Coronary artery (tissue), 2 donors: ENCODE measurements at regions not wholly inside any gene's neighbourhood (a gene's known extent, or its start where the extent isn't known, plus 50 kb on each side); places are given as distances from the start of the nearest gene placed in this dataset.

Experiments used
- DNase-seq: peaks from one replicate; pipeline ENCODE4 v3.0.0-alpha.2; 2017; ENCODE audit warnings: low spot score
- H3K27ac ChIP-seq, 2 donors: fragments of 200-600 bp; sonication (generic); one replicate each; pipeline ENCODE4 v1.5.1; 2016 to 2019
- H3K4me3 ChIP-seq: fragments of 200-600 bp; sonication (generic); 2 replicates; pipeline ENCODE4 v1.5.1; 2016; ENCODE audit warnings: mild to moderate bottlenecking, moderate library complexity
- TF ChIP-seq, protein P1 (sequence below): fragments of 200-600 bp; sonication (generic); IDR thresholded peaks from one replicate; pipeline ENCODE4 v1.5.1; 2019; ENCODE audit warnings: antibody characterized with exemption

DNA sequence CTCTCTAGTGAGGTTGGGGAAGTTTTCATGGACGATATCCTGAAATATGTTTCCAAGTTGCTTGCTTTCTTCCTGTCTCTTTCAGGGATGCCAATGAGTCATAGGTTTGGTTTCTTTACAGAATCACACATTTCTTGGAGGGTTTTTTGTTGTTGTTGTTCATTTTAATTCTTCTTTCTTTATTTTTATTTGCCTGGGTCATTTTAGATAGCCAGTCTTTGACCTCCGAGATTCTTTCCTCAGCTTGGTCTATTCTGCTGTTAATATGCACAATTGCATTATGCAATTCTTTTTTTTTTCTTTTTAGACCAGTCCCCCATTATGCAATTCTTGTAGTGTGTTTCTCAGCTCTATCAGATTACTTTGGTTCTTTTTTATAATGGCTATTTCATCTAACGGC is 338.9 kb downstream of the AEBP2 start:
- TF ChIP-seq, protein P1, sequence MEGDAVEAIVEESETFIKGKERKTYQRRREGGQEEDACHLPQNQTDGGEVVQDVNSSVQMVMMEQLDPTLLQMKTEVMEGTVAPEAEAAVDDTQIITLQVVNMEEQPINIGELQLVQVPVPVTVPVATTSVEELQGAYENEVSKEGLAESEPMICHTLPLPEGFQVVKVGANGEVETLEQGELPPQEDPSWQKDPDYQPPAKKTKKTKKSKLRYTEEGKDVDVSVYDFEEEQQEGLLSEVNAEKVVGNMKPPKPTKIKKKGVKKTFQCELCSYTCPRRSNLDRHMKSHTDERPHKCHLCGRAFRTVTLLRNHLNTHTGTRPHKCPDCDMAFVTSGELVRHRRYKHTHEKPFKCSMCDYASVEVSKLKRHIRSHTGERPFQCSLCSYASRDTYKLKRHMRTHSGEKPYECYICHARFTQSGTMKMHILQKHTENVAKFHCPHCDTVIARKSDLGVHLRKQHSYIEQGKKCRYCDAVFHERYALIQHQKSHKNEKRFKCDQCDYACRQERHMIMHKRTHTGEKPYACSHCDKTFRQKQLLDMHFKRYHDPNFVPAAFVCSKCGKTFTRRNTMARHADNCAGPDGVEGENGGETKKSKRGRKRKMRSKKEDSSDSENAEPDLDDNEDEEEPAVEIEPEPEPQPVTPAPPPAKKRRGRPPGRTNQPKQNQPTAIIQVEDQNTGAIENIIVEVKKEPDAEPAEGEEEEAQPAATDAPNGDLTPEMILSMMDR, result no peak
- peak overlapping the region; percentile 7 for H3K4me3 ChIP-seq
- no peak for DNase-seq
- H3K27ac ChIP-seq, result peak overlapping the region; percentile 6 to 79

DNA sequence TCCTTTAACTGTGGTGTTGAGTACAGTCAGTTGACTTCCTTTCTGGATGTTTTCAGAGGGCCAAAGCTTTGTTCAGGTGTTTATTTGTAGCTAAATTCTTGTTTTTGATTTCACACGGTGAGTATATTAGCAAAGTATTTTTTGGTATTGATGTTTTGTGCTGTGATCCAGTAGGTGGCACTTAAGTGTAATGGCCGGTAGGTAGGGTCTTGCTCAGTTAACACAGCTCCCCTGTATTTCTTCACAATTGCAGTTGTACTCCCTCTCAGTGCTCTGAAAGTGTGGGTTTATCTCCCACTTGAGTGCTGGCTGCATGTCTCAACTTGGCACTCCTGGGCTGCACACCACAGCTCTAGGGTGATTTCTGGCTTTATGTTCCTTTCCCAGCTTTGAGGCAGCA is 339.5 kb downstream of the AEBP2 start:
- TF ChIP-seq, protein P1, result no peak
- Histone ChIP-seq H3K27ac (peak overlapping the region; percentile 6 to 79), H3K4me3 (no peak overlapping the region)
- DNase-seq, result no peak

DNA sequence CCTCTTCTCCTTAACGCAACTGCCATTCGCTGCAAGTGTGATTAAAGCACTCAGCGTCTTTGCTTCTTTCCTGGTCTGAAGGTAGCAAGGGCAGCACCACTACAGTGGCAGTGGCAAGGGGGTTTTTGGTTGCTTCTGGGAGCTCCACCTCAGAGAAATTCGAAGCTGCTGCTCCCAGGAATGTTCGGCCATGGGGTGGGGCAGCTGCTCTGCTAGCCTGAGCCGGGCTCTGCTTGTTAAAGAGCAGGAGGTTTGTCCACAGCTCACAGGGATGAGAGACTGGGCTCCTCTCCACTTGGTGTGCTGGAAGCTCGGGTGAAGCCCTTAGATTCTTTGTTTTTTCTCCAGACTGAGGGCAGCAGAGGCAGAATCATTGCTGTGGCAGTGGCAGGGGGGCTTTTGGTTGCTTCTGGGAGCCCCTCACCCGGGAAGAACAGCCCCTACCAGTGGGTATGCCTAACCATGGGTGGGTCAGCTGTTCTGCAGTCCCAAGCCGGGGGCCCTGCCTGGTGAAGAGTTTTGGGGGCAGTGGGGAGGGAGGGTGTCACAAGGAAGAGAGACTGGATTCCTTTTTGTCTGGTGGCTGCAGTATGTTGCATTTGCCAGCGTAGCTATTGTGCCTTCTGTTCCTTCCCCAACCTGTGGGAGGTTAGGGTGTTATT is 340.2 kb downstream of the AEBP2 start:
- no peak for DNase-seq
- Histone ChIP-seq H3K27ac (peak overlapping the region; percentile 6 to 79), H3K4me3 (peak overlapping the region; percentile 32)
- TF ChIP-seq, protein P1, result no peak

DNA sequence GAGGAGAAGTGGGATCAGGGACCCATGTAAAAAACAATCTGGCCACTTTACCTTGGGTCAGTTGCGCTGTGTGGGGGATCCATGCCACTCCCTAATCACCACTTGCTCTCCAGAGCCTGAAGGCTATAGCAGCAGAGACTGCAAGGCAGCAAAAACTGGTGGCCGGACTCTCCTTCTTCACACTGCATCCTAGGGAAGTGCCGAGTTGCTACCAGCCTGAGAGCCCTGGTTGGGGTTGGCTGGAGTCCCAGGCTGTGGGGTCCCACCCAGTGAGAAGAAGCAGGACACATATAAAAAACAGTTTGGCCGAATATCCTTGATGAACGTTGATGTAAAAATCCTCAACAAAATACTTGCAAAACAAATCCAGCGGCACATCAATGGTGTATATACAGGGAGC is 341.2 kb downstream of the AEBP2 start:
- TF ChIP-seq, protein P1, result no peak
- no peak for DNase-seq

DNA sequence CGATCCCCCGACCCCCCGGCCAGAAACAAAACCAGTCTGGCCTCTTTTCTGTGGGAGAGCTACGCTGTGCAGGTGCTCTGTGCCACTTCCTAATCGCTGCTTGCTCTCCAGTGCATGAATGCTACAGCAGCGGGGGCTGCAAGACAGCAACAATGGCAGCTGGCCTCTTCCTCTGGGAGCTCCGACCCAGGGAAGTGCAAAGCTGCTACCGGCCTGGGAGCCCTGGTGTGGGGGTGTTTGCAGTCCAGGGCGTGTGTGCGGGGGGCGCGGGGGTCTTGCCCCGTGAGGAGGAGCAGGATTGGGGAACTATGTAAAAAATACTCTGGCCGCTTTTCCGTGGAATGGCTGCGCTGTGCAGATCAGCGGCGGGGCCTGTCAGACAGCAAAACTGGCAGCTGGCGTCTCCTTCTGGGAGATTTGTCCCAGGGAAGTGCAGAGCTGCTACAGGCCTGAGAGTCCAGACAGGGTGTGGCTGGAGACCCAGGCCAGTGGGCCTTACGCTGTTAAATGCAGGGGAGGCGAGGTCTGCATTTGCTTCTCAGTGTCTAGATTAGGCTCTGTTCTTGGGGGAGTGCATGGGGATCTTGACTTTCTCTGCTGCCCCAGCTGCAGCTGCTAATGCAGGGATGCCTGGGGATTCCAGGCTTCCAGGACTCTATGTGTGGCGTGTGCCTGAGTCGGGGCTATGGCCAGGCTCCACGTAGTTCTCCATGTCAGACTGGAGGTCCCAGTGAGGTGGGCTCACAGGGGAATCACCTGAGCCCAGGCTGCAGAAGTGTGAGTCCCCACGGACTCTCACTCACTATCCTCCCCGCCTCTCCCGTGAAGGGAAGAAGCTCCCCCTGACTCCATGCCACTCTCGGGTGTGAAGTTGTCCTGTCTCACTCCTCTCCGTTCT is 344.5 kb downstream of the AEBP2 start:
- TF ChIP-seq, protein P1, result no peak
- DNase-seq, result no peak
- peak overlapping the region in 1 of 2 donors; percentile 32 for H3K27ac ChIP-seq
- H3K4me3 ChIP-seq, result peak overlapping the region; percentile 38

More for the DNA sequence above, 341.2 kb downstream of the AEBP2 start:
- H3K4me3 ChIP-seq, result peak overlapping the region; percentile 32
- peak overlapping the region in 1 of 2 donors; percentile 79 for H3K27ac ChIP-seq

DNA sequence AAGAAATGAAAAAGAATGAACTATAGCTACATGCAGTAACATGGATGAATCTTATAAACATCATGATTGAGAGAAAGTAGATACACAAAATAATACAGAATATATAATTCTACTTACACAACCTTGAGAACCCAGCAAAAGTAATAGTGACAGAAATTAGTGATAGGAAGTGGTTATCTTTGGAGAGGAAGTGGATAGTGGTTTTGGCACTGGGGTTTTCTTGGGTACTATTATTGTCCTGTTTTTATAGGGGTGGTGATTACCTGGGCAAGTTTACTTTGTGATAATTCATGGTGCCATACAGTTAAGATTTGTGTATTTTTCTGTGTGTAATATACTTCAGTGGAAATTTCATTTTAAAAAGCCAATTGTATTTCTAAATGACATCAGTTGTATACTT is 352.7 kb downstream of the AEBP2 start:
- H3K4me3 ChIP-seq, result no peak overlapping the region
- H3K27ac ChIP-seq, result no peak overlapping the region
- TF ChIP-seq, protein P1, result no peak
- no peak for DNase-seq
